Neural progenitor cell (in vitro differentiated cells): ENCODE measurements at regions not wholly inside any gene's neighbourhood (a gene's known extent, or its start where the extent isn't known, plus 50 kb on each side); places are given as distances from the start of the nearest gene placed in this dataset.

Experiments
- DNase-seq: peaks from one replicate; pipeline ENCODE4 v3.0.0-alpha.2; 2016; ENCODE audit warnings: low spot score
- H2AFZ ChIP-seq: fragments of 200-600 bp; sonication (generic); replicated peaks from 2 replicates; pipeline ENCODE4 v1.6.1; 2016; ENCODE audit warnings: antibody characterized with exemption
- H3F3A ChIP-seq: fragments of 200-600 bp; sonication (generic); 2 replicates; pipeline ENCODE4 v1.6.1; 2016; ENCODE audit warnings: antibody characterized with exemption, low read depth
- H3K27ac ChIP-seq: fragments of 200-600 bp; sonication (generic); 2 replicates; pipeline ENCODE4 v1.5.1; 2016; ENCODE audit warnings: mild to moderate bottlenecking
- H3K27me3 ChIP-seq: fragments of 200-600 bp; sonication (generic); 2 replicates; pipeline ENCODE4 v1.6.1; 2016; ENCODE audit warnings: mild to moderate bottlenecking, moderate library complexity
- H3K36me3 ChIP-seq: fragments of 200-600 bp; sonication (generic); 2 replicates; pipeline ENCODE4 v1.5.1; 2016
- H3K4me1 ChIP-seq: fragments of 200-600 bp; sonication (generic); 2 replicates; pipeline ENCODE4 v1.6.1; 2016; ENCODE audit warnings: mixed run types
- H3K4me2 ChIP-seq: fragments of 200-600 bp; sonication (generic); 2 replicates; pipeline ENCODE4 v1.6.1; 2016
- H3K4me3 ChIP-seq: fragments of 200-600 bp; sonication (generic); 2 replicates; pipeline ENCODE4 v1.5.1; 2016
- H3K79me2 ChIP-seq: fragments of 200-600 bp; sonication (generic); 2 replicates; pipeline ENCODE4 v1.6.1; 2016; ENCODE audit warnings: low read depth
- H3K9ac ChIP-seq: fragments of 200-600 bp; sonication (generic); 2 replicates; pipeline ENCODE4 v1.6.1; 2016
- H3K9me3 ChIP-seq: fragments of 200-600 bp; sonication (generic); 2 replicates; pipeline ENCODE4 v1.5.1; 2016; ENCODE audit warnings: low read depth
- H4K20me1 ChIP-seq: fragments of 200-600 bp; sonication (generic); 2 replicates; pipeline ENCODE4 v1.6.1; 2016; ENCODE audit warnings: low read depth
- H3K27ac Mint-ChIP-seq: 3 replicates; pipeline ENCODE4 v1.8.0; 2021; ENCODE audit warnings: mixed read lengths
- H3K27me3 Mint-ChIP-seq: 2 replicates; pipeline ENCODE4 v1.8.0; 2022; ENCODE audit warnings: low read depth, mild to moderate bottlenecking, inconsistent platforms, moderate library complexity, mixed read lengths; ENCODE audit not compliant: insufficient read depth
- H3K36me3 Mint-ChIP-seq: 3 replicates; pipeline ENCODE4 v1.8.0; 2021; ENCODE audit warnings: mixed read lengths
- H3K4me1 Mint-ChIP-seq: 3 replicates; pipeline ENCODE4 v1.8.0; 2021; ENCODE audit warnings: mixed read lengths
- H3K4me3 Mint-ChIP-seq: 3 replicates; pipeline ENCODE4 v1.8.0; 2021; ENCODE audit warnings: mild to moderate bottlenecking, moderate library complexity, mixed read lengths
- H3K9me3 Mint-ChIP-seq: 3 replicates; pipeline ENCODE4 v1.8.0; 2020; ENCODE audit warnings: mixed read lengths
- EZH2 ChIP-seq: fragments of 200-600 bp; sonication (generic); IDR thresholded peaks from 2 replicates; pipeline ENCODE4 v1.6.1; 2017; ENCODE audit warnings: antibody characterized with exemption, mild to moderate bottlenecking, moderate library complexity
- EZH2phosphoT487 ChIP-seq: fragments of 200-600 bp; sonication (generic); IDR thresholded peaks from 2 replicates; pipeline ENCODE4 v1.6.1; 2017; ENCODE audit warnings: antibody characterized with exemption
- TF ChIP-seq, protein P1 (sequence below): fragments of 200-600 bp; sonication (generic); IDR thresholded peaks from 2 replicates; pipeline ENCODE4 v1.5.1; 2017; ENCODE audit warnings: antibody characterized with exemption, mild to moderate bottlenecking

DNA sequence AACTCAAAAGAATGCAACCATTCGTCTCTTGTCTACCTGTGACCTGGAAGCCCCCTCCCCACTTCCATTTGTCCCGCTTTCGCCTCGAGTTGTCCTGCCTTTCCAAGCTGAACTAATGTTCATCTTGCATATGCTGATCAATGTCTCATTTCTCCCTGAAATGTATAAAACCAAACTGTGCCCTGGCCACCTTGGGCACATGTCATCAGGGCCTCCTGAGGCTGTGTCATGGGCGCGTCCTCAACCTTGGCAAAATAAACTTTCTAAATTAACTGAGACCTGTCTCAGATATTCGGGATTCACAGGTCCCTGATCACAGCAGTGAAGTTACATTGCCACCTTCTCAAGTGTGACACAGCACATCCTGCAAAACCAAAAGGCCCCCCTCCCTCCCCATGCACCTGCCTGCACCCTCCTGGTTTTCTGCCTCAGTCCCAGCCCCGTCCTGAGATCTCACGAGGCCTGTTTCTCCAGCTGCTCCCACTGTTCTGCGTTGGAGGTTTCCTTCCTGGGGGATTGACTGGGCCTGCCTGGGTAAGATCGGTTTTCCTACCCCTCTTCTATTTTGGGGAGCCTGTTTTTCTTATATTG lies 1328.7 kb downstream of the TBC1D22A start:
- Histone ChIP-seq H3K4me3 (no peak overlapping the region), H3K4me1 (peaks cover 4% of the 10 kb centered on the region), H3K9ac (no peak overlapping the region), H3K9me3 (no peaks in the 10 kb centered on the region), H3K36me3 (no peaks in the 10 kb centered on the region), H2AFZ (no peak overlapping the region), H4K20me1 (no peaks in the 10 kb centered on the region), H3K4me2 (no peak overlapping the region), H3K79me2 (no peaks in the 10 kb centered on the region), H3F3A (no peaks in the 10 kb centered on the region), H3K27me3 (no peaks in the 10 kb centered on the region), H3K27ac (no peak overlapping the region)
- peaks cover 2% of the 10 kb centered on the region for H3K27me3 Mint-ChIP-seq
- no peaks in the 10 kb centered on the region for H3K9me3 Mint-ChIP-seq
- no peak for TF ChIP-seq EZH2
- TF ChIP-seq, protein P1, sequence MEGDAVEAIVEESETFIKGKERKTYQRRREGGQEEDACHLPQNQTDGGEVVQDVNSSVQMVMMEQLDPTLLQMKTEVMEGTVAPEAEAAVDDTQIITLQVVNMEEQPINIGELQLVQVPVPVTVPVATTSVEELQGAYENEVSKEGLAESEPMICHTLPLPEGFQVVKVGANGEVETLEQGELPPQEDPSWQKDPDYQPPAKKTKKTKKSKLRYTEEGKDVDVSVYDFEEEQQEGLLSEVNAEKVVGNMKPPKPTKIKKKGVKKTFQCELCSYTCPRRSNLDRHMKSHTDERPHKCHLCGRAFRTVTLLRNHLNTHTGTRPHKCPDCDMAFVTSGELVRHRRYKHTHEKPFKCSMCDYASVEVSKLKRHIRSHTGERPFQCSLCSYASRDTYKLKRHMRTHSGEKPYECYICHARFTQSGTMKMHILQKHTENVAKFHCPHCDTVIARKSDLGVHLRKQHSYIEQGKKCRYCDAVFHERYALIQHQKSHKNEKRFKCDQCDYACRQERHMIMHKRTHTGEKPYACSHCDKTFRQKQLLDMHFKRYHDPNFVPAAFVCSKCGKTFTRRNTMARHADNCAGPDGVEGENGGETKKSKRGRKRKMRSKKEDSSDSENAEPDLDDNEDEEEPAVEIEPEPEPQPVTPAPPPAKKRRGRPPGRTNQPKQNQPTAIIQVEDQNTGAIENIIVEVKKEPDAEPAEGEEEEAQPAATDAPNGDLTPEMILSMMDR, result no peak
- no peak for TF ChIP-seq EZH2phosphoT487
- DNase-seq, result no peak
- H3K4me1 Mint-ChIP-seq, result peaks cover 21% of the 10 kb centered on the region
- H3K27ac Mint-ChIP-seq, result peak overlapping the region; percentile 77
- H3K4me3 Mint-ChIP-seq, result no peak overlapping the region
- H3K36me3 Mint-ChIP-seq, result no peaks in the 10 kb centered on the region

DNA sequence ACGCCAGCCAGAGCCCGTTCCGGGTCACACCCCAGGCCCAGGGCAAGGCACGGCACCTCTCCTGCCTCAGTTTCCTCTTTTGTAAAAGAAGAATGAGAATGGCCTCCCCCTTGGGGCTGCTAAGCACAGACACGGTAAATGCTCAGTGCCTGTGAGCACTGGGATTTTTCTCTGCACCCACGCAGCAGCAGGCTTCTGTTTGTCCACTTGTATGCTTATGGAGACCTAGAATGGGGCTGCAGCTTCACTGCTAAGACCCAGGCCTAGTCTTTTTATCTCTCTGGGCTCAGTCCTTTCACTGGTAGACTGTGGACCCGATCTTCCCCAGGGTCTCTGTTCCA lies 1327.9 kb downstream of the TBC1D22A start:
- peaks cover 20% of the 10 kb centered on the region for H3K4me1 Mint-ChIP-seq
- no peak overlapping the region for H2AFZ ChIP-seq
- peaks cover 2% of the 10 kb centered on the region for H3K27me3 Mint-ChIP-seq

DNA sequence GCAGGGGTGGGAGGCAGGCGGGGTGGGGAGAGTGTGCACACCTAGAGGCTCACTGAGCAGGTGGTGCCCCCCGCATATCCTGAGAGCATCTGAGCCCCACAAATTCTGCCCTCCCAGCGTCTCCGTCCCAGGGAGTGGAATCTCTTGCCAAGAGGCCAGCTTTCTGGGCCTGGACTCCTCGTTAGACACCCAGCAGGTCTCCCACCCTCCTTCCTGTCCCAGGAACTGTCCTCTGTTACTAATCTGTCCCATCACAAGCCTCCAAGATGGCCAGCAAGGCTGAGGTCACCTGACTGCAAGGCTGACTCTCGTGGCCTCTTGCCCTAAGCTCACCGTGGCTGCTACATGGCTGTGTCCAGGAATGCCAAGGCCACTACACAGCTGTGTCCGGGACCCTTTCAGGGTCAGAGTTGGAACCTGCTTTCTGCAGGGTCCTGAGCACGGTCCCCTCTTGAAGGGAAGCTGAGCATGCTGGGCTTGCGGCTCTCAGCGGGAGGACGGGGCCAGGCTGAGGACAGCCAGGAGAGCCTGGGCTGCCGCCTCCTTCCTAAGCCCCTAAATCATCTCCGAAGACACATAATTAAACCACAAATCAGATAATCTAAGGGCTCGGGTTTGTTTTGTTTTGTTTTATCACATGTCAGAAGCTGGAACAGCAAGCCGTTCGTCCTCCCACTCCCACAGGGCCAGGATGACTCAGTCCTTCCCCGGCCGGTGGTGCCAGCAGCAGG lies 1327.3 kb downstream of the TBC1D22A start:
- peaks cover 18% of the 10 kb centered on the region for H3K4me1 Mint-ChIP-seq

More for the DNA sequence above, 1327.9 kb downstream of the TBC1D22A start:
- no peaks in the 10 kb centered on the region for H3K9me3 Mint-ChIP-seq
- no peaks in the 10 kb centered on the region for H3K9me3 ChIP-seq
- no peak overlapping the region for H3K4me3 ChIP-seq
- H3K79me2 ChIP-seq, result no peaks in the 10 kb centered on the region
- no peak for DNase-seq
- H3K4me3 Mint-ChIP-seq, result no peak overlapping the region
- peak overlapping the region; percentile 77 for H3K27ac Mint-ChIP-seq
- no peaks in the 10 kb centered on the region for H3K36me3 Mint-ChIP-seq
- no peaks in the 10 kb centered on the region for H3K36me3 ChIP-seq
- no peak overlapping the region for H3K4me2 ChIP-seq
- H3K27ac ChIP-seq, result no peak overlapping the region
- H3K4me1 ChIP-seq, result peaks cover 7% of the 10 kb centered on the region
- H3K27me3 ChIP-seq, result no peaks in the 10 kb centered on the region
- H3K9ac ChIP-seq, result no peak overlapping the region
- H4K20me1 ChIP-seq, result no peaks in the 10 kb centered on the region
- no peaks in the 10 kb centered on the region for H3F3A ChIP-seq
- TF ChIP-seq, protein P1, result no peak
- no peak for TF ChIP-seq EZH2phosphoT487
- TF ChIP-seq EZH2, result no peak

More for the DNA sequence above, 1327.3 kb downstream of the TBC1D22A start:
- Mint-ChIP-seq H3K27ac (peak overlapping the region; percentile 79), H3K27me3 (peaks cover 2% of the 10 kb centered on the region), H3K9me3 (no peaks in the 10 kb centered on the region), H3K4me3 (no peak overlapping the region), H3K36me3 (no peaks in the 10 kb centered on the region)
- no peak overlapping the region for H3K27ac ChIP-seq
- H3K79me2 ChIP-seq, result no peaks in the 10 kb centered on the region
- DNase-seq, result no peak
- H2AFZ ChIP-seq, result no peak overlapping the region
- no peak overlapping the region for H3K4me3 ChIP-seq
- no peaks in the 10 kb centered on the region for H3K9me3 ChIP-seq
- H3K9ac ChIP-seq, result no peak overlapping the region
- no peak for TF ChIP-seq EZH2
- TF ChIP-seq, protein P1, result no peak
- peaks cover 8% of the 10 kb centered on the region for H3K4me1 ChIP-seq
- no peaks in the 10 kb centered on the region for H3F3A ChIP-seq
- no peaks in the 10 kb centered on the region for H3K36me3 ChIP-seq
- H3K4me2 ChIP-seq, result no peak overlapping the region
- no peaks in the 10 kb centered on the region for H4K20me1 ChIP-seq
- H3K27me3 ChIP-seq, result no peaks in the 10 kb centered on the region
